Suprapubic skin (tissue), 3 donors: ENCODE measurements at regions not wholly inside any gene's neighbourhood (a gene's known extent, or its start where the extent isn't known, plus 50 kb on each side); places are given as distances from the start of the nearest gene placed in this dataset.

Experiments
- CTCF ChIP-seq, 2 donors: fragments of 200-600 bp in 1 of 2; fragments of 450-650 bp in 1 of 2; sonication (generic) in 1 of 2; IDR thresholded peaks; one replicate each; pipeline ENCODE4 v1.5.1; 2016 to 2019; ENCODE audit warnings: antibody characterized with exemption in 2 of 2, mild to moderate bottlenecking in 1 of 2, moderate library complexity in 1 of 2
- POLR2A ChIP-seq, 2 donors: fragments of 450-650 bp; IDR thresholded peaks; one replicate each; pipeline ENCODE4 v1.6.1; 2017; ENCODE audit warnings: antibody characterized with exemption in 2 of 2, mild to moderate bottlenecking in 2 of 2, moderate library complexity in 2 of 2

- no peak for TF ChIP-seq POLR2A (IDR thresholded peaks at IDR 0.05)
- no peak for TF ChIP-seq CTCF (IDR thresholded peaks at IDR 0.05)
These were observed 269.3 kb downstream of the POLR1F start for GRCh38 chr7:19439517-19439916.
